ENCODE measurements at regions not wholly inside any gene's neighbourhood (a gene's known extent, or its start where the extent isn't known, plus 50 kb on each side); places are given as distances from the start of the nearest gene placed in this dataset.

GRCh38 chr13:90568165-90568564, 779.3 kb upstream of the MIR17HG start:
- no peak for TF ChIP-seq CTCF (IDR thresholded peaks at IDR 0.05)
- no peaks in the 10 kb centered on the region for H3K36me3 ChIP-seq
- ATAC-seq (no peak), DNase-seq (no peak)
- H3K27ac ChIP-seq: no peak overlapping the region
- H3K4me1 ChIP-seq: no peaks in the 10 kb centered on the region
- intact Hi-C loops (cut with DNase I): no loop called here
- H3K4me3 ChIP-seq: no peak overlapping the region
- H3K9me3 ChIP-seq: no peaks in the 10 kb centered on the region
- no peaks in the 10 kb centered on the region for H3K27me3 ChIP-seq (ENCODE audit: low read depth)

- intact Hi-C loops (cut with DNase I): no loop called here
- DNase-seq (no peak), ATAC-seq (no peak)
- Histone ChIP-seq H3K36me3 (no peaks in the 10 kb centered on the region), H3K27me3 (ENCODE audit: low read depth) (no peaks in the 10 kb centered on the region), H3K4me1 (no peaks in the 10 kb centered on the region), H3K27ac (no peak overlapping the region), H3K9me3 (no peaks in the 10 kb centered on the region), H3K4me3 (no peak overlapping the region)
- no peak for TF ChIP-seq CTCF (IDR thresholded peaks at IDR 0.05)
Observed at GRCh38 chr13:90576067-90576466, 771.4 kb upstream of the MIR17HG start.

GRCh38 chr13:90577726-90578125, 769.8 kb upstream of the MIR17HG start:
- no peak overlapping the region for H3K4me3 ChIP-seq
- H3K9me3 ChIP-seq: no peaks in the 10 kb centered on the region
- H3K27me3 ChIP-seq (ENCODE audit: low read depth): no peaks in the 10 kb centered on the region
- no peak overlapping the region for H3K27ac ChIP-seq
- TF ChIP-seq CTCF (IDR thresholded peaks at IDR 0.05): no peak
- no peaks in the 10 kb centered on the region for H3K36me3 ChIP-seq
- no peaks in the 10 kb centered on the region for H3K4me1 ChIP-seq
- no peak for ATAC-seq
- intact Hi-C loops (cut with DNase I): no loop called here
- no peak for DNase-seq

GRCh38 chr13:90585392-90585791, 762.1 kb upstream of the MIR17HG start:
- H3K27me3 ChIP-seq (ENCODE audit: low read depth): no peaks in the 10 kb centered on the region
- no peak overlapping the region for H3K27ac ChIP-seq
- H3K36me3 ChIP-seq: no peaks in the 10 kb centered on the region
- H3K4me3 ChIP-seq: no peak overlapping the region
- intact Hi-C loops (cut with DNase I): no loop called here
- no peaks in the 10 kb centered on the region for H3K9me3 ChIP-seq
- H3K4me1 ChIP-seq: no peaks in the 10 kb centered on the region
- no peak for TF ChIP-seq CTCF (IDR thresholded peaks at IDR 0.05)
- no peak for DNase-seq
- no peak for ATAC-seq

- no peaks in the 10 kb centered on the region for H3K9me3 ChIP-seq
- no peak for DNase-seq
- H3K27me3 ChIP-seq (ENCODE audit: low read depth): no peaks in the 10 kb centered on the region
- no peaks in the 10 kb centered on the region for H3K4me1 ChIP-seq
- intact Hi-C loops (cut with DNase I): no loop called here
- H3K4me3 ChIP-seq: no peak overlapping the region
- no peak for ATAC-seq
- H3K36me3 ChIP-seq: no peaks in the 10 kb centered on the region
- no peak for TF ChIP-seq CTCF (IDR thresholded peaks at IDR 0.05)
- no peak overlapping the region for H3K27ac ChIP-seq
Observed at GRCh38 chr13:90591260-90591926, 756.1 kb upstream of the MIR17HG start.

- Histone ChIP-seq H3K27ac (no peak overlapping the region), H3K4me1 (no peaks in the 10 kb centered on the region), H3K27me3 (ENCODE audit: low read depth) (no peaks in the 10 kb centered on the region), H3K4me3 (no peak overlapping the region), H3K36me3 (no peaks in the 10 kb centered on the region), H3K9me3 (no peaks in the 10 kb centered on the region)
- DNase-seq (no peak), ATAC-seq (no peak)
- no peak for TF ChIP-seq CTCF (IDR thresholded peaks at IDR 0.05)
- intact Hi-C loops (cut with DNase I): no loop called here
Observed at GRCh38 chr13:90591927-90592268, 755.6 kb upstream of the MIR17HG start.

Data from lower lobe of right lung (tissue), 2 donors.